Astrocyte (in vitro differentiated cells and primary cell): ENCODE measurements at regions not wholly inside any gene's neighbourhood (a gene's known extent, or its start where the extent isn't known, plus 50 kb on each side); places are given as distances from the start of the nearest gene placed in this dataset.

Experiments used
- DNase-seq: peaks from one replicate; pipeline ENCODE4 v3.0.0-alpha.2; 2010; ENCODE audit warnings: low read depth
- FAIRE-seq: peaks from 2 replicates; lab custom pipeline; 2011; peaks lifted over from hg19 to GRCh38; lab: Jason Lieb, UNC
- H2AFZ ChIP-seq: 2 replicates; pipeline ENCODE4 v1.6.0; 2012; ENCODE audit warnings: low read depth, low read length, inconsistent platforms
- H3K27ac ChIP-seq: 2 replicates; pipeline ENCODE4 v1.5.1; 2011; ENCODE audit warnings: low read depth, low read length, inconsistent platforms
- H3K27me3 ChIP-seq: 2 replicates; pipeline ENCODE4 v1.6.0; 2011; ENCODE audit warnings: low read length, inconsistent platforms; ENCODE audit not compliant: insufficient read depth
- H3K36me3 ChIP-seq: 2 replicates; pipeline ENCODE4 v1.5.1; 2011; ENCODE audit warnings: low read length, inconsistent platforms; ENCODE audit not compliant: insufficient read depth
- H3K4me1 ChIP-seq: 2 replicates; pipeline ENCODE4 v1.5.1; 2011; ENCODE audit warnings: low read length, inconsistent platforms; ENCODE audit not compliant: insufficient read depth
- H3K4me2 ChIP-seq: 2 replicates; pipeline ENCODE4 v1.6.0; 2012; ENCODE audit warnings: low read length, inconsistent platforms
- H3K4me3 ChIP-seq: 2 replicates; pipeline ENCODE4 v1.5.1; 2011; ENCODE audit warnings: low read depth, mild to moderate bottlenecking, low read length, inconsistent platforms; ENCODE audit not compliant: insufficient read depth
- H3K79me2 ChIP-seq: 2 replicates; pipeline ENCODE4 v1.6.0; 2012; ENCODE audit warnings: mild to moderate bottlenecking, low read length, inconsistent platforms; ENCODE audit not compliant: insufficient read depth
- H3K9ac ChIP-seq: 2 replicates; pipeline ENCODE4 v1.6.0; 2012; ENCODE audit warnings: mild to moderate bottlenecking, low read length, inconsistent platforms
- H3K9me3 ChIP-seq: 2 replicates; pipeline ENCODE4 v1.5.1; 2012; ENCODE audit warnings: low read depth, mild to moderate bottlenecking, low read length, inconsistent platforms; ENCODE audit not compliant: insufficient read depth
- H4K20me1 ChIP-seq: 2 replicates; pipeline ENCODE4 v1.6.0; 2012; ENCODE audit warnings: low read length, inconsistent platforms; ENCODE audit not compliant: insufficient read depth
- H3K27ac Mint-ChIP-seq: one replicate; pipeline ENCODE4 v1.8.0; 2021; ENCODE audit warnings: mild to moderate bottlenecking, mixed read lengths; ENCODE audit not compliant: unreplicated experiment
- H3K27me3 Mint-ChIP-seq: one replicate; pipeline ENCODE4 v1.8.0; 2021; ENCODE audit warnings: low read depth, mixed read lengths; ENCODE audit not compliant: unreplicated experiment
- H3K36me3 Mint-ChIP-seq: one replicate; pipeline ENCODE4 v1.8.0; 2021; ENCODE audit warnings: low read depth, mixed read lengths; ENCODE audit not compliant: unreplicated experiment
- H3K4me1 Mint-ChIP-seq: one replicate; pipeline ENCODE4 v1.8.0; 2021; ENCODE audit warnings: low read depth, mixed read lengths; ENCODE audit not compliant: unreplicated experiment
- H3K4me3 Mint-ChIP-seq: one replicate; pipeline ENCODE4 v1.8.0; 2021; ENCODE audit warnings: mild to moderate bottlenecking, moderate library complexity, mixed read lengths; ENCODE audit not compliant: unreplicated experiment
- H3K9me3 Mint-ChIP-seq: one replicate; pipeline ENCODE4 v1.8.0; 2021; ENCODE audit warnings: mild to moderate bottlenecking, mixed read lengths; ENCODE audit not compliant: unreplicated experiment
- CTCF ChIP-seq: IDR thresholded peaks from 2 replicates; pipeline ENCODE4 v1.5.1; 2011; ENCODE audit warnings: low read depth, mild to moderate bottlenecking, inconsistent platforms, low read length, moderate library complexity; ENCODE audit not compliant: insufficient read depth
- EZH2 ChIP-seq: IDR thresholded peaks from 2 replicates; pipeline ENCODE4 v1.6.1; 2012; ENCODE audit warnings: mild to moderate bottlenecking, low read length, inconsistent platforms; ENCODE audit not compliant: insufficient read depth

DNA sequence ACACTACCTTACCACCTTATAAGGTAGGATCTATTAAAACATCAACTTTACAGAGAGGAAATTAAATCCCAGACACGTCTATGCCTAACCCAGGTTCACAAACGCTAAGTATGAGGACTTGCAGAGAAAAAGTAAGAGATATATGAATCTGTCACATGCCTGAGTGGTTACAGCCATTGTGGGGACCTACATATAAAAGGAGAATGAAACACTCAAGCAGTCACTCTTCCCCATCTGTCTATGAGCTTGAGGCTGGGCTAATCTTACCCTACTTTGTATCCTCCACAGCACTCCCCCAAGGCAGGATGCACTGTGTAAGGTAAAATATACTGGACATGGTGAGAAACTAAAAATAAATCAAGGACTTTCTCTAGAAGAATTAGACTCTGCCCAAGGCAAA is 339.9 kb downstream of the HNRNPD start:
- H3K27me3 Mint-ChIP-seq = peaks cover 23% of the 10 kb centered on the region

GRCh38 chr4:82031376-82031927 is 342.3 kb downstream of the HNRNPD start:
- peaks cover 1% of the 10 kb centered on the region for H3K9me3 Mint-ChIP-seq
- H3K4me2 ChIP-seq = no peak overlapping the region

More for the DNA sequence above, 339.9 kb downstream of the HNRNPD start:
- Histone ChIP-seq H4K20me1 (no peaks in the 10 kb centered on the region), H3K36me3 (no peaks in the 10 kb centered on the region), H3K27ac (no peak overlapping the region), H3K27me3 (no peaks in the 10 kb centered on the region), H3K9ac (no peak overlapping the region), H2AFZ (no peak overlapping the region), H3K4me2 (no peak overlapping the region), H3K79me2 (no peaks in the 10 kb centered on the region), H3K9me3 (no peaks in the 10 kb centered on the region), H3K4me3 (no peak overlapping the region), H3K4me1 (no peaks in the 10 kb centered on the region)
- no peak for TF ChIP-seq EZH2
- TF ChIP-seq CTCF = no peak
- Mint-ChIP-seq H3K27ac (no peak overlapping the region), H3K4me3 (no peak overlapping the region), H3K9me3 (peaks cover 1% of the 10 kb centered on the region), H3K36me3 (no peaks in the 10 kb centered on the region), H3K4me1 (no peaks in the 10 kb centered on the region)
- FAIRE-seq (no peak), DNase-seq (no peak)

More at GRCh38 chr4:82031376-82031927, 342.3 kb downstream of the HNRNPD start:
- Histone ChIP-seq H3K79me2 (no peaks in the 10 kb centered on the region), H3K4me1 (no peaks in the 10 kb centered on the region), H3K36me3 (no peaks in the 10 kb centered on the region), H2AFZ (no peak overlapping the region), H3K9me3 (no peaks in the 10 kb centered on the region), H3K27me3 (no peaks in the 10 kb centered on the region), H3K4me3 (no peak overlapping the region), H3K27ac (no peak overlapping the region), H4K20me1 (no peaks in the 10 kb centered on the region), H3K9ac (no peak overlapping the region)
- Mint-ChIP-seq H3K36me3 (no peaks in the 10 kb centered on the region), H3K27me3 (peaks cover 17% of the 10 kb centered on the region), H3K4me1 (no peaks in the 10 kb centered on the region), H3K4me3 (no peak overlapping the region), H3K27ac (no peak overlapping the region)
- FAIRE-seq = no peak
- TF ChIP-seq CTCF (no peak), EZH2 (no peak)
- DNase-seq = no peak
